ENCODE measurements at regions not wholly inside any gene's neighbourhood (a gene's known extent, or its start where the extent isn't known, plus 50 kb on each side); places are given as distances from the start of the nearest gene placed in this dataset.

- Mint-ChIP-seq H3K36me3 (ENCODE audit: low read depth) (no peaks in the 10 kb centered on the region; the same call in 1 of the 2 replicates), H3K9me3 (peaks cover 35% of the 10 kb centered on the region), H3K4me3 (no peak overlapping the region), H3K4me1 (ENCODE audit: low read depth) (no peaks in the 10 kb centered on the region), H3K27ac (no peak overlapping the region), H3K27me3 (ENCODE audit: insufficient read depth) (no peaks in the 10 kb centered on the region)
- DNase-seq, result no peak
- TF ChIP-seq CTCF (IDR thresholded peaks at IDR 0.05), result no peak
Measured at GRCh38 chr5:117242028-117242427, 667.4 kb upstream of the SEMA6A start.

- Mint-ChIP-seq H3K36me3 (ENCODE audit: low read depth) (no peaks in the 10 kb centered on the region; the same call in 1 of the 2 replicates), H3K4me1 (ENCODE audit: low read depth) (no peaks in the 10 kb centered on the region), H3K9me3 (peaks cover 19% of the 10 kb centered on the region)
Measured at GRCh38 chr5:117236941-117237340, 662.3 kb upstream of the SEMA6A start.

DNA sequence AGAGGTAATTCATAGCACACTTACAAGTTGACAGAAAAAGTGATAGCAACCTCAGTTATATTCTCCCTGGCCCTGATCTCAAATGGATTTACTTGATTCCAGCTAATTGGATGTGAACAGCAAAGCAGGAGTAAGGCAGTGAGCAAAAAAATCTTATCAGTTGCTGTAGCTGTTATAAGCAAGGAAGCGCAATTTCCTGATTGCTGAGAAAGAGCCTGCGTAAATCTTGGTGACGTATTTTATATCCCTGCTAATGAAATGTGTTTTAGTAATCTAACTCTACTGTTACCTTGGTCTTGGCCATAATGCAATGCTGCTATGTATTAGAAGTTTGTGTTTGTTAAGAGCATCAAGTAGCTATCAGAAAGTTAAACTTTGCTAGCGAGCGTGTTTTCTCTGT lies 661.2 kb upstream of the SEMA6A start:
- no peak for DNase-seq
- H3K36me3 Mint-ChIP-seq (ENCODE audit: low read depth), result no peaks in the 10 kb centered on the region; the same call in 1 of the 2 replicates
- no peak overlapping the region for H3K27ac Mint-ChIP-seq
- no peaks in the 10 kb centered on the region for H3K4me1 Mint-ChIP-seq (ENCODE audit: low read depth)
- H3K27me3 Mint-ChIP-seq (ENCODE audit: insufficient read depth), result no peaks in the 10 kb centered on the region
- no peak overlapping the region for H3K4me3 Mint-ChIP-seq
- TF ChIP-seq CTCF (IDR thresholded peaks at IDR 0.05), result no peak
- peaks cover 17% of the 10 kb centered on the region for H3K9me3 Mint-ChIP-seq

More at GRCh38 chr5:117236941-117237340, 662.3 kb upstream of the SEMA6A start:
- no peak overlapping the region for H3K27ac Mint-ChIP-seq
- no peak for TF ChIP-seq CTCF (IDR thresholded peaks at IDR 0.05)
- no peak for DNase-seq
- no peaks in the 10 kb centered on the region for H3K27me3 Mint-ChIP-seq (ENCODE audit: insufficient read depth)
- no peak overlapping the region for H3K4me3 Mint-ChIP-seq

GRCh38 chr5:117230375-117230774 lies 655.8 kb upstream of the SEMA6A start:
- Mint-ChIP-seq H3K4me1 (ENCODE audit: low read depth) (no peaks in the 10 kb centered on the region), H3K27me3 (ENCODE audit: insufficient read depth) (no peaks in the 10 kb centered on the region), H3K4me3 (no peak overlapping the region), H3K36me3 (ENCODE audit: low read depth) (no peaks in the 10 kb centered on the region), H3K27ac (no peak overlapping the region), H3K9me3 (peaks cover 21% of the 10 kb centered on the region)
- no peak for DNase-seq
- TF ChIP-seq CTCF (IDR thresholded peaks at IDR 0.05), result no peak

GRCh38 chr5:117220730-117221129 lies 646.1 kb upstream of the SEMA6A start:
- Mint-ChIP-seq H3K27me3 (ENCODE audit: insufficient read depth) (no peaks in the 10 kb centered on the region), H3K27ac (no peak overlapping the region), H3K36me3 (ENCODE audit: low read depth) (no peaks in the 10 kb centered on the region), H3K4me3 (no peak overlapping the region), H3K4me1 (ENCODE audit: low read depth) (no peaks in the 10 kb centered on the region), H3K9me3 (peaks cover 40% of the 10 kb centered on the region)
- no peak for DNase-seq
- TF ChIP-seq CTCF (IDR thresholded peaks at IDR 0.05), result no peak

DNA sequence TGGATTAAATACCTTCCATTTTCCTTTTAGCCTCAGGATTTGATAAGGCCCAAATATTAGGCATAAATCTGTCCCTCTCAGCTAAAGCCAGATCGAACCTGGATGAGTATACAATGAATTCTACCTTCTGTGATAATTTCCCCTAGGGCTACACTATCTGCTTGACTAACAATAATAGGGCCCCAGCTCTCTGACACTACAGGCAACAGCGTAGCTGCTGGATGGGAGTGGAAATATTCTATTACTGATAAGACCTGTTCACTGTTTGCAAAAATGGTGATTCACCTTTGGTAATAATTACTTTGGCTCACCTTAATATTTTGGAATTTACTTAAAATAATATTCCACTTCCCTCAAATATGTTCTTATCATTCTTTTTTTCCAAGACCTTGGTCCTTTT lies 644.2 kb upstream of the SEMA6A start:
- Mint-ChIP-seq H3K9me3 (peaks cover 40% of the 10 kb centered on the region), H3K36me3 (ENCODE audit: low read depth) (no peaks in the 10 kb centered on the region), H3K27me3 (ENCODE audit: insufficient read depth) (no peaks in the 10 kb centered on the region), H3K4me3 (no peak overlapping the region), H3K4me1 (ENCODE audit: low read depth) (no peaks in the 10 kb centered on the region), H3K27ac (no peak overlapping the region)
- DNase-seq, result no peak
- no peak for TF ChIP-seq CTCF (IDR thresholded peaks at IDR 0.05)

All from HFFc6 (cell line).